DMS79 (cell line): ENCODE measurements at regions not wholly inside any gene's neighbourhood (a gene's known extent, or its start where the extent isn't known, plus 50 kb on each side); places are given as distances from the start of the nearest gene placed in this dataset.
"Not testable (repeated sequence)": the region's sequence is repeated elsewhere in the genome, so short reads cannot be mapped to it uniquely, and the experiment has no call there.

Experiments
- DNase-seq: peaks from one replicate; lab custom pipeline; 2025; lab: John Stamatoyannopoulos, UW

DNA sequence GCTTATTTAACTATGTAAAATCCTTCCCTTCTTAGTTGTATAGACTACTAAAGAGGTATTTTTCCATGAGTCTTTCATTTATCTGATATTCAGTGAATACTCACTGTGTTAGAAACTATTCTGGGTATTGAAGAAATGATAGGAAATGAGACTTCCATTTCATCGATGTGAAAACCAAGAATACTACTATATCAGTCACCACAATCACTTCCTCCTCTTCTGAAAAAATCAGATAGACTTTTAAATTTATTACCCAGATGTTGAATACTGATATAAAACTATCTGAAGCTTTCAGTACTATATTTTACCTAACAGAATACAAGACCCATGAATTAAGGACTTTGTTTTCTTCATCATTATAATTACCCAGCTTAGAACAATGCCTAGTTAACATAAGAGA, 1801.1 kb upstream of the CELF4 start:
- no peak for DNase-seq

GRCh38 chr18:39365836-39366485, 1800.4 kb upstream of the CELF4 start:
- no peak for DNase-seq

- no peak for DNase-seq
Measured at GRCh38 chr18:39360072-39360471, 1794.5 kb upstream of the CELF4 start.

- DNase-seq, result no peak
Measured at GRCh38 chr18:39359636-39360035, 1794.0 kb upstream of the CELF4 start.

GRCh38 chr18:39350945-39351344, 1785.3 kb upstream of the CELF4 start:
- no peak for DNase-seq

- DNase-seq, result no peak
Measured at GRCh38 chr18:39349801-39350200, 1784.2 kb upstream of the CELF4 start.

DNA sequence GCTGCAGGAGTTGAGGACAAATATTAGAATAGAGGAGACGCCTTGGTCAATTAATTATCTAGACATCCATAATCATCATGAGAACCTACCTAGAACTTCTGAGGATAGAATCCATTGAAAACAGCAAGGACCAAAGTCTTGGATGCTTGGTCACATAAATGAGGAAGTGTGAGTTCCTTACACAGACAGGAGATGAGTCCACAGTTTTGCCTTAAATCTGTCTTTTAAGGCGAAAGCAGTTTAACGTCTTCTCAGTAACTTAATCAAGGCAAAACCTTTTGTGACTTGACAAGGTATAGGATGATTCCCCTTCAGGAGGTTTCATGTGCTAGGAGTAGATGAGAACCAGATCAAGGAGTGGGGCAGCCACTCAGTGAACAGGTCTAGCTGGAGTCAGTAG, 1783.2 kb upstream of the CELF4 start:
- no peak for DNase-seq

- no peak for DNase-seq
Measured at GRCh38 chr18:39347701-39348100, 1782.1 kb upstream of the CELF4 start.

DNA sequence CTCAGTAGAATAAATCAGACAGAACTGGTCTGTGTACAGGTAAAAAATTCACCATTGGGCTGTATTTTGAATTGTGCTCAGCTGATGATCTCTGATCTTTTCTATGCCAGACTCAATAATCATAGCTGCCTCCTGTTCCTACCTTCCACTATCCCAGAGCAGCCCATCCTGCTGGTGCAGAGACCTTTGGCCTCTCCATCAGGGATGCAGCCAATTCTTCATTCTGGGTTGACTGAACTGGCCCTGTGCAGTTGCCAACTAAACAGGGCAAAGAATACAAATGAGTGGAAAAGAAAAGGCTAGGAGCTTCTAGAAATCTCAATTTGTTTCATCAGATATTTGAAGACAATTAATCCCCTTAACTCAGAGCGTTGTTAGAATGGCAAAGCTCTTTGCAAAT, 1781.3 kb upstream of the CELF4 start:
- DNase-seq, result no peak

DNA sequence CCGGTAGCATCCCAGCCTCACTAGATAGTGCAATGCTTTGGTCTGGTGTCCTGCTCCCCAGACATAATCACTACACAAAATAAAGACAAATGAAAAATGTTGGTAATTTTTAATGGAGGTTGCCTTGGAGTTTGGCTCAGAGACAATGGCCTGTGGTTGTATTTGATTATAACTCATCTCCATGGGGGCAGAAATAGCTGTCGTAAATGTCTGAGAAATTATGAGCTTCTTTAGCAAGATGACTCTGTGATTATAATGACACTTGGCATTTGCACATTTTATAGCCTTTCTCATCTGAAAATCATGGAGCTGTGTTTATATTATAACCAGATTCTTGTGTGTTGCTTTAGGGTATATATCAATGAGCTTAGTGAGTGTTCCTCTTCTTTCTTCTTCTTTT, 1779.7 kb upstream of the CELF4 start:
- no peak for DNase-seq

- no peak for DNase-seq
Measured at GRCh38 chr18:39344487-39344886, 1778.9 kb upstream of the CELF4 start.

GRCh38 chr18:39341129-39341528, 1775.5 kb upstream of the CELF4 start:
- no peak for DNase-seq

- no peak for DNase-seq
Measured at GRCh38 chr18:39340418-39340817, 1774.8 kb upstream of the CELF4 start.

GRCh38 chr18:39329496-39330275, 1764.1 kb upstream of the CELF4 start:
- no peak for DNase-seq

GRCh38 chr18:39326772-39327171, 1761.2 kb upstream of the CELF4 start:
- DNase-seq, result no peak

DNA sequence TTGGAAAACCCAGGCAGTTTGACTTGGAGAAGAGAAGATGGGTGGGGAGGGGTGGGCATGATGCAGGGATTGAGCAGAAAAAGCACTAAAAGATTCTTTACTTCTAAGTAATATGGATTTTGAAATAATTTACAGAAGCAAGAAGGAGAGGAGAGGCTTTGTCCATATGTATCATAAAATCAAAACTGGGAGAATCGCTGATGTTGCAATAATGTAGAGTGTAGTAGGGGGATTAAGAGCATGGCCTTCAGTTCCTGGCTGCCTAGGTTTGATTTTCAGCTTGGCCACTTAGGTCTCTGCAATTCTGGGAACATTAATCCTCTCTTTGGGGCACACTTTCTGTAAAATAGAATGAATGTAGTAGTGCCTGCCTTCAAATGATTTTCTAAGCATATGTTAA, 1760.4 kb upstream of the CELF4 start:
- no peak for DNase-seq

DNA sequence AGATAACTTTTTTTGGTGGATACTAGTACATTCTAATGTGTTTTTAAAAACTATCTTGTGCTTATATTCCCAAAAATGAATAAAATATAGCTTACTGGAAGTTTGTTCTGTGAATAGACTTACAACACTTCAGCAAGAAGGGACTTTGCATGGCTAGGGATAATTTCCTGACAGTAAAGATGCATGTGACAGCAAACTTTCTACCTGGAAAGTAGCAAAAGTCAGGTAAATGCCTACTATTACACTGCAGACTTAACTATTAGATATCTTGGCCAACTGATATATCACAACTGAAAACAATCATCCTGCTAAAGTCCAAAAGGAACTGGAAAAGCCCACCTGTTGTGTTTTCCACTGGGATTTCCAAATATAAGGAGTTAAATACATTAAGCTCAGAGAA, 1753.5 kb upstream of the CELF4 start:
- DNase-seq, result no peak

- DNase-seq, result no peak
Measured at GRCh38 chr18:39318462-39318861, 1752.9 kb upstream of the CELF4 start.

- DNase-seq, result no peak
Measured at GRCh38 chr18:39318008-39318407, 1752.4 kb upstream of the CELF4 start.

GRCh38 chr18:39314595-39314994, 1749.0 kb upstream of the CELF4 start:
- DNase-seq, result no peak

- DNase-seq, result no peak
Measured at GRCh38 chr18:39313992-39314391, 1748.4 kb upstream of the CELF4 start.

GRCh38 chr18:39311111-39311712, 1745.6 kb upstream of the CELF4 start:
- DNase-seq, result no peak

GRCh38 chr18:39308931-39309521, 1743.4 kb upstream of the CELF4 start:
- not testable (repeated sequence) for DNase-seq
